Nephron progenitor cell (in vitro differentiated cells): ENCODE measurements at regions not wholly inside any gene's neighbourhood (a gene's known extent, or its start where the extent isn't known, plus 50 kb on each side); places are given as distances from the start of the nearest gene placed in this dataset.

Experiments
- DNase-seq: peaks from one replicate; pipeline ENCODE4 v3.0.0; 2021
- H3K27ac Mint-ChIP-seq: 2 replicates; pipeline ENCODE4 v1.8.0; 2021; ENCODE audit warnings: mild to moderate bottlenecking, moderate library complexity, mixed read lengths
- H3K27me3 Mint-ChIP-seq: 2 replicates; pipeline ENCODE4 v1.8.0; 2021; ENCODE audit warnings: mild to moderate bottlenecking, low read depth, mixed read lengths; ENCODE audit not compliant: poor library complexity
- H3K36me3 Mint-ChIP-seq: 2 replicates; pipeline ENCODE4 v1.8.0; 2021; ENCODE audit warnings: low read depth, mixed read lengths
- H3K4me1 Mint-ChIP-seq: 2 replicates; pipeline ENCODE4 v1.8.0; 2021; ENCODE audit warnings: mixed read lengths
- H3K4me3 Mint-ChIP-seq: 2 replicates; pipeline ENCODE4 v1.8.0; 2021; ENCODE audit warnings: mild to moderate bottlenecking, moderate library complexity, mixed read lengths
- H3K9me3 Mint-ChIP-seq: 2 replicates; pipeline ENCODE4 v1.8.0; 2021; ENCODE audit warnings: mild to moderate bottlenecking, moderate library complexity, mixed read lengths
- CTCF ChIP-seq: fragments of 200-600 bp; sonication (generic); IDR thresholded peaks from 2 replicates; pipeline ENCODE4 v1.5.0; 2021; ENCODE audit warnings: antibody characterized with exemption

DNA sequence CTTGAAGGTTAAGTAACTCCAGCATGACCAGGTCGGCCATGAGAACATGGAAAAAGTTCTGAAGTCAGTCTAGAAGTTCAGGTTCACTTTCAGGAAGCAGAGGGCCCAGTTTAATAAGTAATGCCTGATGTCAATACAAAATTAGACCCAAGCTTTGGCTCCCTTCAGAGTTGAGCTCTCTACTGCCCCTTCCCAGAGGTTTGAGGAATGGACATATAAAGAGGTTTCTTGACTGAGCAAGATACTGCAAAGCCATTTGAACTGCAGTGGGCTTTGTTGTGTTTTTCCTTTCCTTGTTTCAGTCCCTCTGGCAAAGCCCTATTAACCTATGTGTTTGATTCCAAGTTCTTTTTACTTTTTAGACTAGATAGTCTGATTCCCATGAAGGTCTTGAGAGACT is 97.8 kb upstream of the PREP start:
- Mint-ChIP-seq H3K4me3 (no peak overlapping the region), H3K27ac (no peak overlapping the region), H3K27me3 (peaks cover 3% of the 10 kb centered on the region), H3K9me3 (no peaks in the 10 kb centered on the region), H3K36me3 (no peaks in the 10 kb centered on the region), H3K4me1 (no peaks in the 10 kb centered on the region)
- no peak for DNase-seq
- no peak for TF ChIP-seq CTCF

- Mint-ChIP-seq H3K36me3 (no peaks in the 10 kb centered on the region), H3K27me3 (peaks cover 3% of the 10 kb centered on the region), H3K4me3 (no peak overlapping the region), H3K9me3 (no peaks in the 10 kb centered on the region), H3K4me1 (no peaks in the 10 kb centered on the region), H3K27ac (no peak overlapping the region)
- TF ChIP-seq CTCF = no peak
- DNase-seq = no peak
Measured at GRCh38 chr6:105499931-105500330, 97.0 kb upstream of the PREP start.

DNA sequence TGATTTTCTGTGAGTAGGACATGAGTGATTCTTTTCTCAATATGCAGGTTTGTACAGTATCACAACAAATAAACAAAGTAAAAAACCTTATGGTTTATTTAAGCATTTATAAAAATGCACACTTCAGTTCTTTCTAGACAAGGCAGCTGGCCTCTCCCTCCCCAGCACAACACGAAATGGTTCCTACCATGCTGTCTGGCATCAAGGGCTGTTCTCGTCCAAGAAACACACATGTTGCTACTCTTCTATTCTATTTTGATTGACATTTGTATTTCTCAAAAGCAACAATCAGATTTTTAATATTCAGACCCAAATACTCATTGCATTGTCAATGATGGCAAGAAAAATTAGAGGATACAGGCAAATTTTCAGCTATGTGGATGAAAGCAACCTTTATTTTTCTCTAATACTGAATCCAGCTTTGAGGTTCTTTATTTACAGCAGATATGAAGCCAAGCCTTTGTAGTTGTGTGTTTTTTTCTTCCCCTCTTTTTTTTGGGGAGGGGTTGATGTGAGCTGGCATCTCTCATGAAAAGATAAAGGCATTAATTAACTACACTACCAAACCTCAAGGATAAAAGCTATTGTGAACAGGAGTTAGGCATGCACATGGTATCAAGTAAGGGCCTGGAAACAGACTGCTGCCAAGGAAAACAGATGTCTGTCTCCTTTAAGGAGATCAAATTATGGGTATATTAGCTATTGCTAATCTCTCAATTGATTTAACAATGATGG is 96.4 kb upstream of the PREP start:
- Mint-ChIP-seq H3K27me3 (peaks cover 3% of the 10 kb centered on the region), H3K9me3 (no peaks in the 10 kb centered on the region), H3K27ac (no peak overlapping the region), H3K36me3 (no peaks in the 10 kb centered on the region), H3K4me3 (no peak overlapping the region), H3K4me1 (no peaks in the 10 kb centered on the region)
- no peak for DNase-seq
- TF ChIP-seq CTCF = no peak

- H3K27me3 Mint-ChIP-seq = peaks cover 3% of the 10 kb centered on the region
- H3K36me3 Mint-ChIP-seq = no peaks in the 10 kb centered on the region
- no peaks in the 10 kb centered on the region for H3K9me3 Mint-ChIP-seq
- no peak overlapping the region for H3K27ac Mint-ChIP-seq
- peaks cover 4% of the 10 kb centered on the region for H3K4me1 Mint-ChIP-seq
- no peak for TF ChIP-seq CTCF
- H3K4me3 Mint-ChIP-seq = no peak overlapping the region
- DNase-seq = no peak
Measured at GRCh38 chr6:105497549-105497948, 94.7 kb upstream of the PREP start.

DNA sequence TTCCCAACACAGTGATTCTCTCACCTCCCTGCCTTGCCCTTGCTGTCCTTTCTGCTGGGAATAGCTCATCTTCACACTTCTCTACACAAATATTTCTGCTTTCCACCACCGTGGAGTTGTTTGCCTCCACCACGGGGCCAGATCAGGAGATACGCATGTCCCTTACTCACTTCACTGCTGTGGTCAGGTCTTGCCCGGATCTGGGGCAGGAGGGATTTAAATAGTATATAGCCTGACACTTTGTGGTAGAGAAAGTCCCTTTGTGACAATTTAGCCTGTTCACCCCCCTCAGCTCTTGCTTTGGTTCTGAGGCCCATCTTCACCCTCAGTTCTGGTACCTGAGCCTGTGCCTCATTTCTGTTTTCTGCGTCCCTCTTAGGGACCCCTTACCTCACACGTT is 92.6 kb upstream of the PREP start:
- no peak overlapping the region for H3K4me3 Mint-ChIP-seq
- no peak overlapping the region for H3K27ac Mint-ChIP-seq
- no peak for DNase-seq
- H3K4me1 Mint-ChIP-seq = peaks cover 4% of the 10 kb centered on the region
- H3K27me3 Mint-ChIP-seq = no peaks in the 10 kb centered on the region
- H3K9me3 Mint-ChIP-seq = no peaks in the 10 kb centered on the region
- no peaks in the 10 kb centered on the region for H3K36me3 Mint-ChIP-seq
- TF ChIP-seq CTCF = no peak

DNA sequence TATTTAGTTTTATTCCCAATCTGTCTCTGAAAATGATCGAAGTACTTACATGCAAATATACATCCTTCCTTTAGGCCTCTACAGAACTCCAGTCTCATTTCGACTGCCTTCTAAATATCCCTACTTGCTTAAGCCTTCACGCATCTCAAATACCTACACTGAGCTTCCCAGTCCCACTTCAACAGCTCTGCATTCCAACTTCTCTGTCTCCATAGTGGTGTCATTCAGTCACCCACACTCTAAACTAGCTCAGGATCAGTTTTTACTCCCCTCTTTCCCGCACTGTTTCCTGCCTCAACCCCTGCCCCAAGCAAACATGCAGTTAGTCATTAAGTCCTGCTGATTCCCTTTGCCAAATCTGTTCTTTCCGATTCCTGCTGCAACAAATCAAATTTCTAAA is 91.8 kb upstream of the PREP start:
- H3K27ac Mint-ChIP-seq = no peak overlapping the region
- H3K27me3 Mint-ChIP-seq = no peaks in the 10 kb centered on the region
- H3K9me3 Mint-ChIP-seq = no peaks in the 10 kb centered on the region
- H3K4me1 Mint-ChIP-seq = peaks cover 5% of the 10 kb centered on the region
- H3K36me3 Mint-ChIP-seq = no peaks in the 10 kb centered on the region
- DNase-seq = no peak
- no peak for TF ChIP-seq CTCF
- H3K4me3 Mint-ChIP-seq = no peak overlapping the region
